ENCODE measurements at regions not wholly inside any gene's neighbourhood (a gene's known extent, or its start where the extent isn't known, plus 50 kb on each side); places are given as distances from the start of the nearest gene placed in this dataset.

GRCh38 chr18:51955136-51955535, 384.9 kb upstream of the DCC start:
- in situ Hi-C loops (cut with HindIII; ENCODE audit: low sequenced_read_pairs), result no loop called here
- DNase-seq (ENCODE audit: low read depth, low spot score), result no peak
- H3K4me3 ChIP-seq (ENCODE audit: low read depth, low read length), result no peak overlapping the region
- TF ChIP-seq CTCF (IDR thresholded peaks at IDR 0.05; ENCODE audit: low read depth, low read length), result no peak

GRCh38 chr18:51957001-51957400, 383.0 kb upstream of the DCC start:
- in situ Hi-C loops (cut with HindIII; ENCODE audit: low sequenced_read_pairs), result no loop called here
- DNase-seq (ENCODE audit: low read depth, low spot score), result no peak
- TF ChIP-seq CTCF (IDR thresholded peaks at IDR 0.05; ENCODE audit: low read depth, low read length), result no peak
- H3K4me3 ChIP-seq (ENCODE audit: low read depth, low read length), result no peak overlapping the region

- no peak for TF ChIP-seq CTCF (IDR thresholded peaks at IDR 0.05; ENCODE audit: low read depth, low read length)
- H3K4me3 ChIP-seq (ENCODE audit: low read depth, low read length), result no peak overlapping the region
- DNase-seq (ENCODE audit: low read depth, low spot score), result no peak
- in situ Hi-C loops (cut with HindIII; ENCODE audit: low sequenced_read_pairs), result no loop called here
Measured at GRCh38 chr18:51980101-51980500, 359.9 kb upstream of the DCC start.

- DNase-seq (ENCODE audit: low read depth, low spot score), result no peak
- no peak overlapping the region for H3K4me3 ChIP-seq (ENCODE audit: low read depth, low read length)
- TF ChIP-seq CTCF (IDR thresholded peaks at IDR 0.05; ENCODE audit: low read depth, low read length), result no peak
- in situ Hi-C loops (cut with HindIII; ENCODE audit: low sequenced_read_pairs), result no loop called here
Measured at GRCh38 chr18:51988277-51988676, 351.7 kb upstream of the DCC start.

- in situ Hi-C loops (cut with HindIII; ENCODE audit: low sequenced_read_pairs), result no loop called here
- DNase-seq (ENCODE audit: low read depth, low spot score), result no peak
- H3K4me3 ChIP-seq (ENCODE audit: low read depth, low read length), result no peak overlapping the region
- no peak for TF ChIP-seq CTCF (IDR thresholded peaks at IDR 0.05; ENCODE audit: low read depth, low read length)
Measured at GRCh38 chr18:51997129-51997528, 342.9 kb upstream of the DCC start.

- TF ChIP-seq CTCF (IDR thresholded peaks at IDR 0.05; ENCODE audit: low read depth, low read length), result no peak
- no peak for DNase-seq (ENCODE audit: low read depth, low spot score)
- in situ Hi-C loops (cut with HindIII; ENCODE audit: low sequenced_read_pairs), result no loop called here
- no peak overlapping the region for H3K4me3 ChIP-seq (ENCODE audit: low read depth, low read length)
Measured at GRCh38 chr18:51998066-51998465, 341.9 kb upstream of the DCC start.

- no peak overlapping the region for H3K4me3 ChIP-seq (ENCODE audit: low read depth, low read length)
- TF ChIP-seq CTCF (IDR thresholded peaks at IDR 0.05; ENCODE audit: low read depth, low read length), result no peak
- in situ Hi-C loops (cut with HindIII; ENCODE audit: low sequenced_read_pairs), result no loop called here
- no peak for DNase-seq (ENCODE audit: low read depth, low spot score)
Measured at GRCh38 chr18:51998711-51999110, 341.3 kb upstream of the DCC start.
